Gastrocnemius medialis (tissue), 4 donors: ENCODE measurements at regions not wholly inside any gene's neighbourhood (a gene's known extent, or its start where the extent isn't known, plus 50 kb on each side); places are given as distances from the start of the nearest gene placed in this dataset.

ENCODE experiments used
- CTCF ChIP-seq, 5 experiments: fragments of 450-650 bp in 3 of 5; fragments of 200-600 bp in 2 of 5; sonication (generic) in 2 of 5; IDR thresholded peaks in 4 of 5; conservative IDR thresholded peaks in 1 of 5; 1 replicate in 4 of 5; 2 replicates in 1 of 5; pipeline ENCODE4 v1.5.1; 2016 to 2019; ENCODE audit warnings: antibody characterized with exemption in 5 of 5, mild to moderate bottlenecking in 3 of 5, moderate library complexity in 3 of 5
- POLR2A ChIP-seq, 2 donors: fragments of 450-650 bp; IDR thresholded peaks; one replicate each; pipeline ENCODE4 v1.6.1; 2017; ENCODE audit warnings: antibody characterized with exemption in 2 of 2, mild to moderate bottlenecking in 2 of 2, moderate library complexity in 2 of 2

- TF ChIP-seq CTCF (IDR thresholded peaks at IDR 0.05 in 4 of 5, conservative IDR thresholded peaks at IDR 0.05 in 1 of 5): no peak
- TF ChIP-seq POLR2A (IDR thresholded peaks at IDR 0.05): no peak
These were observed 161.0 kb upstream of the C11orf58 start for GRCh38 chr11:16577490-16577889.
